Natural killer cell (primary cell): ENCODE measurements at regions not wholly inside any gene's neighbourhood (a gene's known extent, or its start where the extent isn't known, plus 50 kb on each side); places are given as distances from the start of the nearest gene placed in this dataset.

Source experiments
- ATAC-seq, 3 donors: fragments of 150-1000 bp in 2 of 3; fragments of 200-7000 bp in 1 of 3; cut with Tn5 transposase; 1 replicate in 1 of 3; 2 replicates in 2 of 3; pipeline ENCODE4 v1.10.0; 2021; ENCODE audit warnings: mild to moderate bottlenecking in 2 of 3, moderate library complexity in 2 of 3
- DNase-seq, 2 donors: peaks; one replicate each; pipeline versions ENCODE4 v3.0.0 to v3.0.0-alpha.2; 2013 to 2021; ENCODE audit warnings: mixed read lengths in 1 of 2
- H3K27ac ChIP-seq: one replicate; pipeline ENCODE4 v1.5.1; 2013; ENCODE audit warnings: mild to moderate bottlenecking, low read length
- H3K27me3 ChIP-seq: one replicate; pipeline ENCODE4 v1.6.1; 2013; ENCODE audit warnings: low read length; ENCODE audit not compliant: control insufficient read depth, insufficient read depth
- H3K36me3 ChIP-seq: one replicate; pipeline ENCODE4 v1.6.1; 2013; ENCODE audit warnings: low read length; ENCODE audit not compliant: control insufficient read depth, insufficient read depth
- H3K4me1 ChIP-seq: one replicate; pipeline ENCODE4 v1.6.1; 2013; ENCODE audit warnings: low read length; ENCODE audit not compliant: control insufficient read depth, insufficient read depth
- H3K4me3 ChIP-seq: one replicate; pipeline ENCODE4 v1.5.1; 2013; ENCODE audit warnings: low read length
- H3K9me3 ChIP-seq: one replicate; pipeline ENCODE4 v1.6.1; 2013; ENCODE audit warnings: low read length; ENCODE audit not compliant: control insufficient read depth, insufficient read depth
- H3K27ac Mint-ChIP-seq, 2 donors: one replicate each; pipeline ENCODE4 v1.8.0; 2022; ENCODE audit warnings: mild to moderate bottlenecking in 2 of 2, mixed read lengths in 2 of 2, moderate library complexity in 1 of 2
- H3K27me3 Mint-ChIP-seq, 2 donors: one replicate each; pipeline ENCODE4 v1.8.0; 2022; ENCODE audit warnings: low read depth in 2 of 2, mixed read lengths in 2 of 2
- H3K36me3 Mint-ChIP-seq: one replicate; pipeline ENCODE4 v1.8.0; 2022; ENCODE audit warnings: mixed read lengths
- H3K4me1 Mint-ChIP-seq, 2 donors: one replicate each; pipeline ENCODE4 v1.8.0; 2022; ENCODE audit warnings: mixed read lengths in 2 of 2
- H3K4me3 Mint-ChIP-seq: one replicate; pipeline ENCODE4 v1.8.0; 2022; ENCODE audit warnings: mild to moderate bottlenecking, moderate library complexity, mixed read lengths
- H3K9me3 Mint-ChIP-seq, 2 donors: one replicate each; pipeline ENCODE4 v1.8.0; 2022; ENCODE audit warnings: mixed read lengths in 2 of 2
- CTCF ChIP-seq: fragments of 200-600 bp; IDR thresholded peaks from one replicate; pipeline ENCODE4 v1.8.0; 2022; ENCODE audit warnings: antibody characterized with exemption
- WGBS: methylation state at CpG from one replicate; pipeline ENCODE4 v1.1.7; 2013; ENCODE audit warnings: missing lambda C conversion rate; ENCODE audit not compliant: insufficient coverage; 5-methylcytosine and 5-hydroxymethylcytosine counted together
- intact Hi-C: fragments of 100-400 bp; cut with micrococcal nuclease; formaldehyde crosslinking; loops from one replicate; pipeline ENCODE4 v1.14.2; 2022

- H3K4me3 Mint-ChIP-seq, result no peak overlapping the region
- H3K9me3 Mint-ChIP-seq, result peaks cover 9 to 12% of the 10 kb centered on the region in 2 donors
- H3K4me1 ChIP-seq, result no peaks in the 10 kb centered on the region
- H3K27ac ChIP-seq, result no peak overlapping the region
- peaks cover 3% of the 10 kb centered on the region for H3K9me3 ChIP-seq
- no peak for ATAC-seq
- no peaks in the 10 kb centered on the region for H3K36me3 ChIP-seq
- intact Hi-C loops, result no loop called here
- no peak overlapping the region for H3K27ac Mint-ChIP-seq
- no peak overlapping the region for H3K4me3 ChIP-seq
- peaks cover 7% of the 10 kb centered on the region for H3K36me3 Mint-ChIP-seq
- H3K4me1 Mint-ChIP-seq, result no peaks in the 10 kb centered on the region
- DNase-seq, result no peak
- H3K27me3 ChIP-seq, result no peaks in the 10 kb centered on the region
- TF ChIP-seq CTCF, result no peak
- H3K27me3 Mint-ChIP-seq, result peaks cover 3 to 8% of the 10 kb centered on the region in 2 donors
These were observed 135.1 kb upstream of the VSTM2B start for GRCh38 chr19:29390742-29391141.

- Histone ChIP-seq H3K27me3 (no peaks in the 10 kb centered on the region), H3K4me3 (no peak overlapping the region), H3K27ac (no peak overlapping the region), H3K36me3 (no peaks in the 10 kb centered on the region), H3K9me3 (peaks cover 3% of the 10 kb centered on the region), H3K4me1 (no peaks in the 10 kb centered on the region)
- H3K27ac Mint-ChIP-seq, result no peak overlapping the region
- no peak for TF ChIP-seq CTCF
- peaks cover 7% of the 10 kb centered on the region for H3K36me3 Mint-ChIP-seq
- peaks cover 6 to 8% of the 10 kb centered on the region in 2 donors for H3K27me3 Mint-ChIP-seq
- no peak overlapping the region for H3K4me3 Mint-ChIP-seq
- no peak for ATAC-seq
- WGBS, result 70% methylated on average over 7 of the region's 7 CpGs
- no peaks in the 10 kb centered on the region for H3K4me1 Mint-ChIP-seq
- DNase-seq, result no peak
- peaks cover 9 to 12% of the 10 kb centered on the region in 2 donors for H3K9me3 Mint-ChIP-seq
- intact Hi-C loops, result no loop called here
These were observed 131.8 kb upstream of the VSTM2B start for GRCh38 chr19:29393915-29394460.

GRCh38 chr19:29395111-29395733 is 130.6 kb upstream of the VSTM2B start:
- Histone ChIP-seq H3K36me3 (no peaks in the 10 kb centered on the region), H3K9me3 (peaks cover 3% of the 10 kb centered on the region), H3K27me3 (no peaks in the 10 kb centered on the region), H3K4me1 (no peaks in the 10 kb centered on the region), H3K4me3 (no peak overlapping the region), H3K27ac (no peak overlapping the region)
- peaks cover 9 to 11% of the 10 kb centered on the region in 2 donors for H3K9me3 Mint-ChIP-seq
- no peak for DNase-seq
- no peak for TF ChIP-seq CTCF
- H3K36me3 Mint-ChIP-seq, result peaks cover 7% of the 10 kb centered on the region
- no peak overlapping the region for H3K4me3 Mint-ChIP-seq
- no peak for ATAC-seq
- no peak overlapping the region for H3K27ac Mint-ChIP-seq
- H3K4me1 Mint-ChIP-seq, result no peaks in the 10 kb centered on the region
- H3K27me3 Mint-ChIP-seq, result peaks cover 6 to 8% of the 10 kb centered on the region in 2 donors
- WGBS, result 70% methylated on average over 13 of the region's 13 CpGs
- intact Hi-C loops, result no loop called here
